Stomach (tissue), 4 donors: ENCODE measurements at regions not wholly inside any gene's neighbourhood (a gene's known extent, or its start where the extent isn't known, plus 50 kb on each side); places are given as distances from the start of the nearest gene placed in this dataset.

Experiments used
- EP300 ChIP-seq: sonication (generic); formaldehyde crosslinking; IDR thresholded peaks from one replicate; pipeline ENCODE4 v1.6.1; 2017; ENCODE audit warnings: antibody characterized with exemption
- POLR2A ChIP-seq, 4 donors: fragments of 450-650 bp; IDR thresholded peaks; one replicate each; pipeline ENCODE4 v1.6.1; 2016; ENCODE audit warnings: antibody characterized with exemption in 4 of 4, control low read depth in 2 of 4, mild to moderate bottlenecking in 1 of 4, moderate library complexity in 1 of 4
- TF ChIP-seq, protein P1 (sequence below), 7 experiments: fragments of 450-650 bp in 4 of 7; fragments of 200-600 bp in 3 of 7; sonication (generic) in 3 of 7; IDR thresholded peaks; one replicate each; pipeline ENCODE4 v1.5.1; 2016 to 2019; ENCODE audit warnings: antibody characterized with exemption in 7 of 7, control low read depth in 2 of 7, mild to moderate bottlenecking in 1 of 7

GRCh38 chr21:34000375-34000774 is 73.0 kb upstream of the MRPS6 start:
- TF ChIP-seq, protein P1, sequence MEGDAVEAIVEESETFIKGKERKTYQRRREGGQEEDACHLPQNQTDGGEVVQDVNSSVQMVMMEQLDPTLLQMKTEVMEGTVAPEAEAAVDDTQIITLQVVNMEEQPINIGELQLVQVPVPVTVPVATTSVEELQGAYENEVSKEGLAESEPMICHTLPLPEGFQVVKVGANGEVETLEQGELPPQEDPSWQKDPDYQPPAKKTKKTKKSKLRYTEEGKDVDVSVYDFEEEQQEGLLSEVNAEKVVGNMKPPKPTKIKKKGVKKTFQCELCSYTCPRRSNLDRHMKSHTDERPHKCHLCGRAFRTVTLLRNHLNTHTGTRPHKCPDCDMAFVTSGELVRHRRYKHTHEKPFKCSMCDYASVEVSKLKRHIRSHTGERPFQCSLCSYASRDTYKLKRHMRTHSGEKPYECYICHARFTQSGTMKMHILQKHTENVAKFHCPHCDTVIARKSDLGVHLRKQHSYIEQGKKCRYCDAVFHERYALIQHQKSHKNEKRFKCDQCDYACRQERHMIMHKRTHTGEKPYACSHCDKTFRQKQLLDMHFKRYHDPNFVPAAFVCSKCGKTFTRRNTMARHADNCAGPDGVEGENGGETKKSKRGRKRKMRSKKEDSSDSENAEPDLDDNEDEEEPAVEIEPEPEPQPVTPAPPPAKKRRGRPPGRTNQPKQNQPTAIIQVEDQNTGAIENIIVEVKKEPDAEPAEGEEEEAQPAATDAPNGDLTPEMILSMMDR (IDR thresholded peaks at IDR 0.05) = no peak
- TF ChIP-seq POLR2A (IDR thresholded peaks at IDR 0.05) = no peak
- TF ChIP-seq EP300 = no peak
